Osteoblast (primary cell): ENCODE measurements at regions not wholly inside any gene's neighbourhood (a gene's known extent, or its start where the extent isn't known, plus 50 kb on each side); places are given as distances from the start of the nearest gene placed in this dataset.
A peak's percentile ranks its signal among the peaks of the same experiment; 100 is the strongest.

Experiments
- DNase-seq: peaks from one replicate; pipeline ENCODE4 v3.0.0; 2011; ENCODE audit warnings: low spot score, mixed read lengths; ENCODE audit not compliant: insufficient read length; ENCODE audit errors: missing footprints
- H2AFZ ChIP-seq: 2 replicates; pipeline ENCODE4 v1.6.0; 2011; ENCODE audit warnings: mild to moderate bottlenecking, low read length
- H3K27ac ChIP-seq: 2 replicates; pipeline ENCODE4 v1.5.1; 2011; ENCODE audit warnings: mild to moderate bottlenecking, low read depth, low read length, moderate library complexity
- H3K27me3 ChIP-seq: 2 replicates; pipeline ENCODE4 v1.6.0; 2012; ENCODE audit warnings: mild to moderate bottlenecking, control low read depth, inconsistent platforms, low read length, moderate library complexity; ENCODE audit not compliant: insufficient read depth
- H3K36me3 ChIP-seq: 2 replicates; pipeline ENCODE4 v1.5.1; 2011; ENCODE audit warnings: mild to moderate bottlenecking, low read length, control low read depth, moderate library complexity; ENCODE audit not compliant: insufficient read depth
- H3K4me1 ChIP-seq: 2 replicates; pipeline ENCODE4 v1.5.1; 2011; ENCODE audit warnings: mild to moderate bottlenecking, low read length, control low read depth, moderate library complexity; ENCODE audit not compliant: insufficient read depth
- H3K4me2 ChIP-seq: 2 replicates; pipeline ENCODE4 v1.6.0; 2011; ENCODE audit warnings: mild to moderate bottlenecking, low read length; ENCODE audit not compliant: insufficient read depth
- H3K4me3 ChIP-seq: fragments of 200-600 bp; sonication (generic); 3 replicates; pipeline ENCODE4 v1.5.1; 2012; ENCODE audit warnings: mild to moderate bottlenecking, low read length, inconsistent platforms; ENCODE audit not compliant: insufficient read depth
- H3K79me2 ChIP-seq: 2 replicates; pipeline ENCODE4 v1.6.0; 2012; ENCODE audit warnings: mild to moderate bottlenecking, low read length, control low read depth, inconsistent platforms; ENCODE audit not compliant: insufficient read depth
- H3K9me3 ChIP-seq: 2 replicates; pipeline ENCODE4 v1.5.1; 2011; ENCODE audit warnings: low read depth, low read length, control low read depth
- H4K20me1 ChIP-seq: 2 replicates; pipeline ENCODE4 v1.6.0; 2012; ENCODE audit warnings: mild to moderate bottlenecking, low read length, control low read depth; ENCODE audit not compliant: insufficient read depth
- CTCF ChIP-seq: IDR thresholded peaks from 2 replicates; pipeline ENCODE4 v1.5.1; 2011; ENCODE audit warnings: mild to moderate bottlenecking, low read depth, low read length, moderate library complexity; ENCODE audit errors: extremely low read depth

GRCh38 chr1:214977110-214977509 is 105.4 kb upstream of the KCNK2 start:
- no peaks in the 10 kb centered on the region for H3K27me3 ChIP-seq
- no peak overlapping the region for H3K27ac ChIP-seq
- no peaks in the 10 kb centered on the region for H3K9me3 ChIP-seq
- no peak overlapping the region for H3K4me2 ChIP-seq
- no peak overlapping the region for H2AFZ ChIP-seq
- no peaks in the 10 kb centered on the region for H4K20me1 ChIP-seq
- no peak overlapping the region for H3K4me3 ChIP-seq
- no peaks in the 10 kb centered on the region for H3K36me3 ChIP-seq
- H3K79me2 ChIP-seq, result no peaks in the 10 kb centered on the region
- DNase-seq, result no peak
- TF ChIP-seq CTCF, result no peak
- H3K4me1 ChIP-seq, result peaks cover 8% of the 10 kb centered on the region

GRCh38 chr1:214977700-214978374 is 104.7 kb upstream of the KCNK2 start:
- H3K27ac ChIP-seq, result no peak overlapping the region
- H3K27me3 ChIP-seq, result no peaks in the 10 kb centered on the region
- H3K79me2 ChIP-seq, result no peaks in the 10 kb centered on the region
- H3K9me3 ChIP-seq, result no peaks in the 10 kb centered on the region
- H2AFZ ChIP-seq, result no peak overlapping the region
- no peak overlapping the region for H3K4me3 ChIP-seq
- H3K4me1 ChIP-seq, result peaks cover 15% of the 10 kb centered on the region
- no peak for DNase-seq
- H4K20me1 ChIP-seq, result no peaks in the 10 kb centered on the region
- no peak for TF ChIP-seq CTCF
- no peak overlapping the region for H3K4me2 ChIP-seq
- H3K36me3 ChIP-seq, result no peaks in the 10 kb centered on the region

- Histone ChIP-seq H3K9me3 (no peaks in the 10 kb centered on the region), H3K27ac (peak overlapping the region; percentile 14), H2AFZ (no peak overlapping the region), H3K4me2 (no peak overlapping the region), H3K79me2 (no peaks in the 10 kb centered on the region), H4K20me1 (no peaks in the 10 kb centered on the region), H3K4me1 (peaks cover 22% of the 10 kb centered on the region), H3K27me3 (no peaks in the 10 kb centered on the region), H3K4me3 (no peak overlapping the region), H3K36me3 (no peaks in the 10 kb centered on the region)
- TF ChIP-seq CTCF, result no peak
- DNase-seq, result no peak
Observed at GRCh38 chr1:214979191-214979590, 103.3 kb upstream of the KCNK2 start.

- Histone ChIP-seq H3K4me2 (no peak overlapping the region), H3K79me2 (no peaks in the 10 kb centered on the region), H3K36me3 (peaks cover 8% of the 10 kb centered on the region), H3K27ac (no peak overlapping the region), H3K4me1 (peaks cover 22% of the 10 kb centered on the region), H4K20me1 (no peaks in the 10 kb centered on the region), H3K9me3 (peaks cover 3% of the 10 kb centered on the region), H2AFZ (no peak overlapping the region), H3K27me3 (no peaks in the 10 kb centered on the region), H3K4me3 (no peak overlapping the region)
- no peak for TF ChIP-seq CTCF
- DNase-seq, result no peak
Observed at GRCh38 chr1:214980921-214981320, 101.6 kb upstream of the KCNK2 start.
